Ecto neural progenitor cell (in vitro differentiated cells): ENCODE measurements at regions not wholly inside any gene's neighbourhood (a gene's known extent, or its start where the extent isn't known, plus 50 kb on each side); places are given as distances from the start of the nearest gene placed in this dataset.
A peak's percentile ranks its signal among the peaks of the same experiment; 100 is the strongest.

Experiments used
- DNase-seq: peaks from one replicate; pipeline ENCODE4 v3.0.0-alpha.2; 2018; ENCODE audit warnings: low spot score

DNA sequence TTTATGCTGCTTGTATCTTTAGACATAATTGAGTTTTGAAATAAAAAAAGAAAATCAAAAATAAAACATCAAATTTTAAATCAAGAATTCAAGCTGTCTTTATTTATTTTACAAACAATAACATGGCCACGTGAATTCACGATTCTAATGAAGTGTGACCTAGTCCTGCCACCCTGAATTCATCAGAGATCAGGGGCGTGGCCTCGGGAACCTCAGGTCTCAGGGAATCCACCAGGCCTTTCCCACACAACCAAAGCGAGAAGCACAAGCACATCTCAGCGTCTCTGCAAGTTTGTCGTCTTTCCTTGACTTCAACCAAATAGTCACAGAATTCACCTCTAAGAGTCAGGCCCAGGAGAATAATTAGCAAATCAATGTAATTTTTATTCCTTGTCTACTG is 107.9 kb downstream of the DACT2 start:
- no peak for DNase-seq

DNA sequence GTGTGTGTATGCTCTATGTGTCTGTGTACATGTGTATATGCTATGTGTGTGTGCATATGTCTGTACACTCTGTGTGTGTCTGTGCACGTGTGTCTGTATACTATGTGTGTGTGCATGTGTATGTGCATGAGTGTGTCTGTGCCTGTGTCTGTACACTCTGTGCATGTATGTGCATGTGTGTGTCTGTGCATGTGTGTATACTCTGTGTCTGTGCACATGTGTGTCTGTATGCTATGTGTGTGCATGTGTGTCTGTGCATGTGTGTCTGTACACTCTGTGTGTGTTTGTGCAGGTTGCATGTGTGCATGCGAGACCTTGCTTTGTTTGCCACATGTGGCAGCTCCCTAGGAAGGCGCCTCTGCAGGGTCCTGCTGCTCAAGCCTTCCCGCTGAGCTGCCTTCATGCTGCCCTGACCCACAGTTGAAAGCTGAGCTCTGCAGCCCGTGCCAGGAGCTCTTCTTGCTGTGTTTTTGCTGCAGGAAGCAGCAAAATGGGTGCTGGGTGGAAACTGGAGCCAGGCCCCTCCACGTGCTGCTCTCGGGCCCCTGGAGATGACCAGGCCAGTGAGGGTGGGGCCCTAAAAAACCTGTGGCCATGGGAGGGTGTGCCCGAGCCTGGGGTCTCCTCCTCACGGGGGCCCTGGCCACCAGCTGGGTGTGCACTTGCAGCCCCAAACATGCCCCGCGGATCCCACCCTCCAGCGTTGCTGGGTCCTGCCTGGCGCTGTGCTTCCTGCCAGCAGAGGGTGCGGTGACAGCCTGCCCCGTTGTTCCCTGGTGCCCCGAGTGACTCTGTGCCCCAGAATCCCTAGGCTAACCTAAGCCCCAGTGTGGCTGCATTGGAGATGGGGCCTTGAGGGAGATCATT is 109.1 kb downstream of the DACT2 start:
- DNase-seq = no peak

DNA sequence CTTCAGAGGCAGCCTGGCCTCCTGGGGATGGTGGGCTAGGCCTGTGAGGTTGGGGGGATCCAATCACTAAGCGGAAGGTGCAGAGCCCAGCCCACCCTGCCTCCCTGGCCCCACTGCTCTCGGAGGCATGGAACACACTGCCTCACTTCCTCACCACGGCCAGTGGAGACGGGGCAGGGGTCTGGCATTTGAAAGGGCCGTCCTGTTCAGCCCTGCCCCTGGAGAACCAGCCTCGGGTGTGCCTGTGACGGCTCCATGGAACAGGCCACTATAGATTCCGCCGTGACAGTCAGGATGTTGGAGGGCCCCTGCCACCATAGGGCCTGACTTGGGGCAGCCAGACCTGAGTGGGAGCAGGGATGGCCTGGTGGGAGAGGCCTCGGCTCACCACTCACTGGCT is 110.2 kb downstream of the DACT2 start:
- no peak for DNase-seq

DNA sequence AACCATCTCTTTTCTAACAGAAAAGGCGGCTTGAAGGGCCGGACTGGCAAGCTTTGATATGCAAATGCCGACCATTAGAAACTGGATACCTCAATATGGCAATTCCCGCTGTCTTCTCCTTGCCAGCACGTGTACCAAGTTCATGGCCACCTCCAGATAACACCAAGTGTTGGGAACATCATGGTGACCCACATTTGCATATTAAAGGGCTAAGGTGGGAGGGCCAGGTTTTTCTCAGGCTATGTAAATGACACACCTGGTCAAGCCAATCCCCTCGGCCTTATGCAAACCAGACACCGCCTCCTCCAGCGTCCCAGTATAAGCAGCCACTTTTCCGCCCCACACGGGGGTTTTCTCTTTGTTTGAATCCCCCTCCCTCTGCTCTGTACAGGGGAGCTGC is 110.7 kb downstream of the DACT2 start:
- DNase-seq = no peak

DNA sequence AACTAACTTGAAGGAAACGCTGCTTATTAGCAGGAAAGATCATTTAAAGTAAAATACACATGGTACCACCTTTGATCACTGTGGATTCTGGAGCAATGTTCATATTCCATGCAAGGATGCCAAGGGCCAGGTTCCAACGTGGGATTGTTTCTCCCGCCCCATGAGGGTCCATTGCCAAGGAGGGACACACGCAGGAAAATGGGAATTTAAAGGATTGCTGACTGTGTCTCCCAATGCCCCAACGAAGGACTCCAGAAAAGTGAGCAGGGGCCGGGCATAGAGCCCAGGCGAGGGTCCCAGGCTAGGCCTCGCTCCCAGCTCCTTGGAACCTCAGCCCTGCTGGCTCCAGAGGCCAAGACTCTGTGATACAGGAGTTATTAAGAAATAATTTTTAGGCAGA is 111.2 kb downstream of the DACT2 start:
- DNase-seq = no peak

DNA sequence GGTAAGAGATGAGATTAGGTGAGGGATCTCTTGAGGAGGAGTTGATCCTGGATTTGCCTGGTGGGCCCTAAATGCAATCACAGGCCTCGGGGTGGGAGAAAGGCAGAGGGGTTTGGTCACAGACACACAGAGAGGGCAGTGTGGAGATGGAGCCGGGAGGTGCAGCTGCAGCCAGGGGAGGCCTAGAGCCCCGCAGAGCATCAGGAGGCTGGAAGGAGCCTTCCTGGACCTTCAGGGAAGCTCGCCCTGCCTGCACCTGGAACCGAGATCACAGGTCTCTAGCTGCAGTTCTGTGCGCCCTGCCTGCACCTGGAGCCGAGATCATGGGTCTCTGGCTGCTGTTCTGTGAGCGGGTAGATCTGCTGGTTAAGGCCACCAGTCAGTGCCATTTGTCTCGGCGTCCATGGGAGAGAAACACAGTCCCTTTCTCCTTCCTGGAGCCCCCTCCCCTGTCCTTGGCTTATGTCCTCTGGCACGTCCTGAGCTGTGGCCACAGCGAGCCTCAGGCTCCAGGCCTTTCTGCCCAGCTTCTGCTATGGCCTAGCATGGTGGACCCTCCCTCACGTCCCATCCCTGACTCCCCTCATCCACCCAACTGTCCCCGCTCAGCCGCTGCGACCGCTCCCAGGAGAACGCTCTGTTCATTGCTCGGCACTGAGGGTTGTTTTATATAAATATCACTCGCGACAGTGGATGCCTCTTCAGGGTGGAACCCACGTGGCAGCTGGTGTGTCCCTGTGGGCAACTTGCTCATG is 112.0 kb downstream of the DACT2 start:
- no peak for DNase-seq

DNA sequence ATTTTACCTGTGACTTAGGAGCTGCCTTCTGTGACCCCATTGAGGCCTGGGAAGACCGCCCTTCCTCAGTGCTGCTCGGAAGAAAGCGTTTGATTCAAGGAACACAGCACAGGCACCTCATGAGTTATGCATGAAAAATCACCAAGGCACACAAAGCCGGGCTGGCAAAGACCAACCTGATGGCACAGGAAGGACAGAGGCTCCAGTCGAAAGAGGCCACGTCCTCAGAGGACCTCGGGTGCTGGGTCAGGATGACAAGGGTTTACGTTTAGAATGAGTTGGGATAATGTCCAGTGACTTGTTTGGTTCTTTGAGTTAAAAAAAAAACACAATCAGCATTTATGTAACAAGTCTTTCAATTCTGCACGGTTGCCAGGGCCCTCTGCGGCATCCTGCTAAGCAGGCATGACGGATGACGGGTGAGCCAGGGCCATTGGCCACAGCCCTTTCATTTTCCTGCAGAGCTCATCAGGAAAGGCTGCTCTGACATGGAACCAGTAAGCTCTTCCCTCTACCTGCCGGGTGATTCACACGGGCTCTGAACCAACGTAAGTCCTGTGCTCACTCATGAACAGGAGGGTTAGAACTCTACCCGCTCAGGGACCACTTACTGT is 112.8 kb downstream of the DACT2 start:
- DNase-seq = no peak

DNA sequence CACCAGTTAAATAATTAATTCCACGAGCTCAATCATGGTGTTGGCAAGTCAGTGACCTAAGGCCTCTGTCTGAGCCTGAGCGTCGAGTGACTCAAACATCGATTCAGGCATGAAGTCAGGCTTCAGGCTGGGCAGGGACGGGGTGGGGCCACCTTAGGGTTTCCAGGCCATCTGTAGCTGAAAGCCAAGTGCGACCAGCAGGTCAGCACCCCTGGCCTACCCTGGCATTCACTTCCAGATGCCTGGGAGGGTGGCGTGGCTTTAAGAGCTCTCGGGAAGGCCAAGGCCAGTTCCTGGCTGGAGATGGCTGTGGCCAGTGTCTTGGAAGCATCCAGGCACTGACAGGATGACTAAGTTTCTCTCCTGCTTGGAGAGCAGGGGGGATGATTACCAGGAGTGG is 113.4 kb downstream of the DACT2 start:
- no peak for DNase-seq

DNA sequence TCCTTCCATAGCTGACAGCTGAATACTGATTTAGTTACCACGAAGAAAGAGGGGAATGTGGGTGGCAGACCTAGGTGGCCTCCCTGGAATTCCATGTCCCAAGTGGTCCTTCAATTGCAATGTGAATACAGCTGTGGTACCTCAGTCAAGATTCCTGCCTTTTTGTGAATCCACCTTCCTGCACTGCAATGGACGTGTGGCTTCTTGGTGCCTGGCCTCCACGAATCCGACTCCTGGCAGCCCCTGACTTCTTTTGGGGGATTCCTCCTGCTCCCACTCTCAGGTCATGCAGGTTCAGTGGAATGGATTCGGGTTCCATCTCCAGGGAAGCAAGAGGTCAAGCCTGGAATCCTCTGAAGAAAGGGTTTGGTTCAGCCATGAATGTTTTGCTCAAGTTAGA is 117.8 kb downstream of the DACT2 start:
- no peak for DNase-seq

DNA sequence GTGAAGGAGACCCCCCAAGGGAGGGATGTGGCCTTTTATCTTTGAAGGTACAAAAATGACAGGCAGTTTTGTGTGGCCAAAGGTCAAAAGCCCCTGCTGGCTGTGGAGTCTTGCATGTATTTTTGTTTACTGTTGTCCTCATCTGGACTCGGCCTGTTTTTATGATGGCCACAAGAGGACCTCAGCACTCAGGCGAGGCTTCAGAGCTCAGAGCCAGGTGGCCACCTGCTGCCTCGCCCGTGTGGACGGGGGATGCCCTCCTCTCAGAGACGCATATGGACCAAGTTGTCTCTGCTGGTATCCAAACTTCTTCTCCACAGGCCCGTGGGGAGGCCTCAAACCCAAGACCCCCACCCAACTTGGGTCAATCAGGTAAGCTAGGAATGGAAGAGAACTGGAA is 118.2 kb downstream of the DACT2 start:
- DNase-seq = no peak

DNA sequence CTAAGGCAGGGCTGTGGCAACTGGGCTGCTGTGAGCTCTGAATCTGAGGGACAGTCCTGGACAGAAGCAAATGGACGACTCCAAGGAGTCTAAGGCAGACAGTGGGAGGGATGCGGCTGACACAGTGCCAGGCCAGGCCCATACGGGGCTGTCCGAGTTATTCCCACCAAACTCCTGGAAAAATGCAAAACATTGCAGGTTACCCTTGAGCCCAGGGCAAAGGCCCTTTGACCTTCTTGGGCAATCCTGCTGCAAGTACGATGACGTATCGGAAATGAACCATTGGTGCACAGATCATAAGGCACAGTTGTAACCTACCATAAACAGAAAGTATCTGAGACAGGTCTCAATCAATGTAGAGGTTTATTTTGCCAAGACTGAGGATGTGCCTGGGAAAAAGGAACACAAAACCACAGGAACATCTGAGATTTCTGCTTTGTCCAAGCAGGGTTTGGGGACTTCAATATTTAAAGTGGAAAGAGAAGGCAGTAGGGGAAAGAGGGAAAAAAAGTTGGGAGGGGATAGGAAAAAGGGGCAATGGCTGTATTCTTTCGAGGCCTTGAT is 118.9 kb downstream of the DACT2 start:
- DNase-seq = no peak

DNA sequence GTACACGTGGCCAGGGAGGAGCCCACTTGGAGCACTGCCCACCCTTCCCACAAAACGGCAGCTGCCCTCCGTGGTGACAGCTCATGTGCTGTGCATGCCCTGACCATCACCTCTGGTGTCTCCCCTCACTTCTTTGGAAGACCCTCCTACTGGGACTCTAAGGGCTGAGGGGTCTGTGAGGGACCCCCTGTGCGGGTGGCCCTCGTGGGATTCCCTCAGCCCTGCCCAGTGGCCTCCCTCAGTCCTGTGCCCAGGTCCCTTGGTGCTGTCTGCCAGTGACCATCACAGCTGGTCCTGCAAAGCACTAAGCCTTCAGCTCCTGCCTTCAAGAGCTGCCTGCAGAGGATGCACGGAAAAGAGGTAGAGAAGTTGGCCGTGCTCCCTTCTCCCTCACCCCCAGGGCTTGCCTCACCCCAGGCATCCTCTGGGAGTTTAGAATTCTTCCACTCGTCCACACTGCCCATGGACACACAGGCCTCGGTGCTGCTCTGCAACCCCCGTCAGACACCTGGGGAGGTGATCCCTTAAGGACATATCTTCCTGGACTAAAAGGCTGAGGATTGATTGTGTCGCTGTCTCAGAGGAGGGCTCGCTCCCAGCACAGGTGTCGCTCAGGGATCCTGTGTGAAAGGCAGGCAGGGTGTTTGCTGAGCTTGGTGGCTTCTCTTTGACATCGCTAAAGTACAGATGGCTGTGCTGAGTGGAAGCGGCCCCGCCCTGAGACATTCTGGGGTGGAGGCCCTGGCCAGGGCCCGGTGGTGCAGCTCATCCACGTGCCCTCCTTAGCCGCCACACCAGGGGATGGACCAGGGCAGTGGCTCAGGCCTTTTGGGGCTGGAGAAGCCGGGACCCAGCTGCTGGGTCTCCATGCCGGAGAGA is 119.5 kb upstream of the FRMD1 start:
- no peak for DNase-seq

DNA sequence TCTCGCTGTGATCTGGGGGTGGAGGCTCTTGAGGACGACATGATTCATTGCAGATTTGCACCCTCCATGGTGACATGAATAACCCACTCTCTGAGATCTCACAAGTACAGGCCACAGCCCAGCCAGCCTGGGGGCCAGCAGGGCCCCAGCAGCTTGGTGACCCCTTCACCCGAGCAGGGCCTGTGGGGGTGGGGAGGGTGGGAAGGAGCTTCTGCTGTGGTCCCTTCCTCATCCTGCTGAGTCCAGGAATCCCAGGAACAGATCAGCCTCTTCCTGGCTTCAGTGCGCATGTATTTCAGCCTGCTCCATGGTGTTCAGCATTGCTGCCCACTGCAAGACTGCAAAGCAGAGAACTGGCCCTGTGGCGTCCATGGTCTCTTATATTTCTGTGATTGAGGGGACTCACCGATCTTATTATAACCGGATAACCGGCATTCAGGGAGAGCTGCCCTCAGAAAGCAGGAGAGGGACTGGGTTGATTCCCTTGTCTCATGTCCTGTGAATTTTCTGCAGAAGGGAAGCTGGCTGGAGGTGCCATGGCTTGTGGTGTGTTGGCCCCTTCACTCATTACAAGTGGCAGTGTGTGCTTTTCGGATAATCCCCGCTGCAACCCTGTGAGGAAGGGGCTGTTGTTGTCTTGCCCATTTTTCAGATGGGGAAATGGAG is 118.8 kb upstream of the FRMD1 start:
- DNase-seq = peak; percentile 28

DNA sequence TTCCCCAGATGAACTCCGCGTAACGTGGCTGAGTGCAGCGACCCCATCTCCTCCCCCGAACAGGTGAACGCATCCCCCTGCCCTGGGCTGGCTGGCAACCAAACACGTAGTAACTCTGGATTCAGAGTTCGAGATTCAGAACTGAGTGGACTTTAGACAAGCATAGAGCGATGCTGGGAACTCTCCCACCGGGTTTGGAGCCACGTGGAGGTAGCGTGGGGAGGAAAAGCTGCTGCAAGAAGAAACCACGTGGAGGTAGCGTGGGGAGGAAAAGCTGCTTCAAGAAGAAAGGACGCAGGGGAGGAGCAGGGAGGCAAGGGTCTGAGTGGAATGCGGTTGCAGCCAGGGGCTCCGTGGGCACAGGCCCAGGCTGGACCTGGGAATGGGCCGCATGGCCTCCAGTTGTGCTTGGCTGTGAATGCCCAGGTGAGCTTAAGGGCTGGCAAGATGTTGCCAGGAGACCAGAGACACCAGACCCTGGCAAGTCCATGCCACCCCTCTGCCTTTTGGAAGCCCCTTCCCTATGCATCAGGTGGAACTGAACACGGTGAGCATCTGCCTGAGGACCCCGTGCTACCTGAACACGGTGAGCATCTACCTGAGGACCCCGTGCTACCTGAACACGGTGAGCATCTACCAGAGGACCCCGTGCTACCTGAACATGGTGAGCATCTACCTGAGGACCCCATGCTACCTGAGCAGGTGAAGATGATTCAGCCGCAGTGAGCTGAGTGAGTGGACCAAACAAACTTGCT is 118.0 kb upstream of the FRMD1 start:
- DNase-seq = peak; percentile 28

DNA sequence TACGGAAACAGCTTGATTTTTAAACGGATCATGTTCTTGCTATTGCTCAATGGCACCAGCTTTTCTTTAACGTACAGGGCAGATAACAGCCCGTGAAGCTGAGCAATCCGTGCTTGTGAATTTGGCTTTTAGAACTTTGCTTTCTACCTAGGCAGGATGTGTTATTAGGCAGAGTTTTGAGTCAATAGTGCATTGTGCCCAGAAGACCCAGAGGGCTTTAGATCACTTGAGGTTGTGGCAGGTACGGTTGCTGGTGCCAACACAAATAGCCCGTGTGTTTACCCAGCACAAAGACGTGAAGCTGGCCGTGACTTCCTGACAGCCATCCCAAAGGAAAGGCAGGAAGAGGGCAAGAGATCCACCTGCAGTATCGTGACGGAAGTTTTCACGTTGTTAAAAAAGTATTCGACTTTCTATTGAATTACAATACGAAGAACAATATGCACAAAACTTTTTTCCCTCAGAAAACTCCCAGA is 117.4 kb upstream of the FRMD1 start:
- peak; percentile 24 for DNase-seq

DNA sequence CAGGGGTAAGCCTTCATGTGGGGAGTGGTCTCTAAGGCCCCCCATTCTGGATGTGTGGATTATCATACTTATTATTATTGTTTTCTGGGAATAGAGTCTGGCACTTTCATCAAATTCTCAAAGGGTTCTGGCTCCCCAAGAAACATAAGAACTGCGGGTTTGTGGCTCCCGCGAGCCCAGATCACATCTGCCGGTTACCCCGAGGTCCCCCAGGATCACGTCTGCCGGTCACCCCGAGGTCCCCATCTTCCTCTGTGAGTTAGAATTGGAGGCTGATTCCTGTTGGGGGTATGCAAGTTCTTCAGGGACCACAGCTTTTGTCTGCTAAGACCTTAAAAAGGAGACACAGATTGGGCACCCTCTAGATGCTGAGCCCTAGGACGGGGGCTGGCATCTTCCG is 116.7 kb upstream of the FRMD1 start:
- DNase-seq = no peak

DNA sequence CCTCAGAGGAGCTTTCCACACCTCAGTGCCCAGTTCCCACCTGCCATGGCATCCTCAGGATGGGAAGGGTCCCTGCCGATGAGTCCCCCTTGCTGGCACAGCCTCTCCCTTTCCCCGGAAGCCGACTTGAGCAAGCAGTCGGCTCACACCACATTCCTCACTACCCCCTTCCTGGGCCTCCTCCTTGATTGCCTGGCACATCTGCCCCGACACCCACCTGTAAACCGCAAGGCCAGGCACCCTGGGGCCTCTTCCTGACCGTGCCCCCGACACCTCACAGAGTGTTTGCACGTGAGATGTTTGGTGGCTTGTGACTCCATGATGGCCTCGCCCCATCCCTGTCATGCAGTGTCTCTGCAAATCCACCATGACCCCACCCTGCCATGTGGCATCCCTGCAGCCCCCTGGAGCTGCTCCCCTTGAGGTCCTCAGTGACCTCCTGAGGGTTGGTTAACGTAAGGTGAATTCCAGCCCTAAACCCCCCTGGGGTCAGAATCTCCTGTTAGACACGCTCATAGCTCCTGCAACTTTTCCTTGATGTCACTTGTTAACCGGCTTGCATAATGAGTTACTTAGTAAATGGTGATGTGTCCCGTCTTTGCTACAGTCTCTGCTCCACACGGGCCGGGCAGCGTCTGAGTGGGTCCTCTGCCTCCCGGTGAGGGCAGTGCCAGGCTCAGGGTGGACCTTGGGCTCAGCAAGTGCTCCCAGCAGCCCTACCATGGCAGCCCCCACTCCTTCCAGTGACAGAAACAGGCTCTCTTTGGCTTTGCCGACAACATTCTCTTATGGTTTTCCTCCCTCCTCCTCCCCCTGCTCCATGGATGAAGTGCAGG is 115.9 kb upstream of the FRMD1 start:
- DNase-seq = peak; percentile 40

DNA sequence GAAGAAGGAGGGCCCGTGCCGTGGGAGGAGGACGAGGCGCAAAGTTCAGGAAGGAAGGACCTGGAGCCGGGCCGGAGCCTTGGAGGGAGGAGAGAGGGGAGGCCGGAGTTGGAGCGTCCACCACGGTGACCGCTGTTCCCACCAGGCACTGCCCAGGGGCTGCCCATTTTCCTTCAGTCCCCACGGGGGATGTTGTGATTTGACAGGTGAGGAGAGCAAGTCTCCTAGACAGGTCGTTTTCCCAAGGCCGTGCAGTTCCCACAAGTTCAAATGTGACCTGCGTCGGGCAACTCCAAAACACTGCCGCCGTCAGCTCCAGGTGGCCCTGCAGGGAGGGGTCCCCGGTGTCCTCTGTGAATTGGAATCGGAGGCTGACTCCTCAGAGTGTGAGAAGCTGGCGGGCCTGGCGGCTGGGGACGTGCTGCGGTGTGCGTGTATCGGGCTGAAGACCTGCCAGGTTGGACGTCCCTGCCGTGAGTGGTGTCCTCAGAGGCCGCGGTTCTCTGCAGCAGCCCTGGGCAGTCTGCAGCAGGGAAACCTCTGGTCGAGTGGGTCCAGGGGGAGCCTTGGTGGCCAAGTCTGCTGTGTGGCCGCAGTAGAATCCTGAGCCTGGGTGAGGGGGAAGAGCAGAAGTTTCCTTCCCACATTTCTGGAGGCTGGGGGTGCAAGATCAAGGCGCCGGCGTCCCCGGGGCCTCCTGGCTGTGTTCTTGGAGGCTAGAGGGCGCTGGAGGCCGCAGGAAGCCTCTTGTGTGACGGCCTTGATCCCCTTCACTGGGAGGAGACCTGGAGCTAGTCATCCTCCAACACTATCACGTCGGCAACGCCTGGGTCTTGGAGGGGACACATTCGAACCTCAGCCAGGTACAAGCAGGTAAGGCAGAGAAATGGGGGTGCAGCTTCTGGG is 115.1 kb upstream of the FRMD1 start:
- DNase-seq = peak; percentile 50
